ENCODE measurements at regions not wholly inside any gene's neighbourhood (a gene's known extent, or its start where the extent isn't known, plus 50 kb on each side); places are given as distances from the start of the nearest gene placed in this dataset.

DNA sequence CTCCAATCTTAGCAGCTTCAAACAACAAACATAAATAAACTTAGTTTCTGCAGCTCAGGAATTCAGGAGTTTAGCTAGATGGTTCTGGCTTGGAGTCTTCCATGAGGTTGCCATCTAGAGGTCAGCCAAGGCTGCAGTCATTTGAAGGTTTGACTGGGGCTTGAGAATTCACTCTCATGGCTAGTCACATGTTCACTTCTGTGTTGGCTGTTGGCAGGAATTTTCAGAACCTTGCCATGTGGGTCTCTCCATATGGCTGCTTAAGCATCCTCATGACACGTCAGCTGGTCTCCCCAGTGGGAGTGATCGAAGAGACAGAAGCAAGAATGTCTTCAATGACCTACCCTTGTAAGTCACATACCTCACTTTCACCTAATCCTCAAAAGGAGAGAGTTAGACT, 269.2 kb upstream of the CNTN3 start:
- Histone ChIP-seq H3K27me3 (ENCODE audit: control insufficient read depth in 4 of 4, insufficient read depth in 4 of 4, low read length in 3 of 4) (no peaks in the 10 kb centered on the region), H3K9me3 (ENCODE audit: control insufficient read depth in 4 of 4, low read length in 3 of 4) (no peaks in the 10 kb centered on the region), H3K9ac (ENCODE audit: low read depth in 1 of 2, low read length in 2 of 2) (no peak overlapping the region), H3K4me3 (ENCODE audit: low read depth in 1 of 3, low read length in 3 of 3) (no peak overlapping the region), H3K36me3 (ENCODE audit: control insufficient read depth in 4 of 4, insufficient read depth in 3 of 4, low read depth in 1 of 4, low read length in 3 of 4) (no peaks in the 10 kb centered on the region), H3K4me1 (ENCODE audit: control insufficient read depth in 4 of 4, insufficient read depth in 4 of 4, low read length in 3 of 4) (no peaks in the 10 kb centered on the region), H3K27ac (ENCODE audit: low read depth in 1 of 2, low read length in 2 of 2) (no peak overlapping the region)
- TF ChIP-seq, protein P1, sequence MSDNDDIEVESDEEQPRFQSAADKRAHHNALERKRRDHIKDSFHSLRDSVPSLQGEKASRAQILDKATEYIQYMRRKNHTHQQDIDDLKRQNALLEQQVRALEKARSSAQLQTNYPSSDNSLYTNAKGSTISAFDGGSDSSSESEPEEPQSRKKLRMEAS (IDR thresholded peaks at IDR 0.05) = no peak
- TF ChIP-seq NR2F2 (IDR thresholded peaks at IDR 0.05) (no peak), EGR1 (IDR thresholded peaks at IDR 0.05; ENCODE audit: low read depth in 2 of 2) (no peak), RAD21 (IDR thresholded peaks at IDR 0.05) (peak; percentile 61 to 68), TAF1 (conservative IDR thresholded peaks at IDR 0.05) (no peak)
- TF ChIP-seq, protein P2, sequence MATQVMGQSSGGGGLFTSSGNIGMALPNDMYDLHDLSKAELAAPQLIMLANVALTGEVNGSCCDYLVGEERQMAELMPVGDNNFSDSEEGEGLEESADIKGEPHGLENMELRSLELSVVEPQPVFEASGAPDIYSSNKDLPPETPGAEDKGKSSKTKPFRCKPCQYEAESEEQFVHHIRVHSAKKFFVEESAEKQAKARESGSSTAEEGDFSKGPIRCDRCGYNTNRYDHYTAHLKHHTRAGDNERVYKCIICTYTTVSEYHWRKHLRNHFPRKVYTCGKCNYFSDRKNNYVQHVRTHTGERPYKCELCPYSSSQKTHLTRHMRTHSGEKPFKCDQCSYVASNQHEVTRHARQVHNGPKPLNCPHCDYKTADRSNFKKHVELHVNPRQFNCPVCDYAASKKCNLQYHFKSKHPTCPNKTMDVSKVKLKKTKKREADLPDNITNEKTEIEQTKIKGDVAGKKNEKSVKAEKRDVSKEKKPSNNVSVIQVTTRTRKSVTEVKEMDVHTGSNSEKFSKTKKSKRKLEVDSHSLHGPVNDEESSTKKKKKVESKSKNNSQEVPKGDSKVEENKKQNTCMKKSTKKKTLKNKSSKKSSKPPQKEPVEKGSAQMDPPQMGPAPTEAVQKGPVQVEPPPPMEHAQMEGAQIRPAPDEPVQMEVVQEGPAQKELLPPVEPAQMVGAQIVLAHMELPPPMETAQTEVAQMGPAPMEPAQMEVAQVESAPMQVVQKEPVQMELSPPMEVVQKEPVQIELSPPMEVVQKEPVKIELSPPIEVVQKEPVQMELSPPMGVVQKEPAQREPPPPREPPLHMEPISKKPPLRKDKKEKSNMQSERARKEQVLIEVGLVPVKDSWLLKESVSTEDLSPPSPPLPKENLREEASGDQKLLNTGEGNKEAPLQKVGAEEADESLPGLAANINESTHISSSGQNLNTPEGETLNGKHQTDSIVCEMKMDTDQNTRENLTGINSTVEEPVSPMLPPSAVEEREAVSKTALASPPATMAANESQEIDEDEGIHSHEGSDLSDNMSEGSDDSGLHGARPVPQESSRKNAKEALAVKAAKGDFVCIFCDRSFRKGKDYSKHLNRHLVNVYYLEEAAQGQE (IDR thresholded peaks at IDR 0.05) = no peak
- TF ChIP-seq, protein P3, sequence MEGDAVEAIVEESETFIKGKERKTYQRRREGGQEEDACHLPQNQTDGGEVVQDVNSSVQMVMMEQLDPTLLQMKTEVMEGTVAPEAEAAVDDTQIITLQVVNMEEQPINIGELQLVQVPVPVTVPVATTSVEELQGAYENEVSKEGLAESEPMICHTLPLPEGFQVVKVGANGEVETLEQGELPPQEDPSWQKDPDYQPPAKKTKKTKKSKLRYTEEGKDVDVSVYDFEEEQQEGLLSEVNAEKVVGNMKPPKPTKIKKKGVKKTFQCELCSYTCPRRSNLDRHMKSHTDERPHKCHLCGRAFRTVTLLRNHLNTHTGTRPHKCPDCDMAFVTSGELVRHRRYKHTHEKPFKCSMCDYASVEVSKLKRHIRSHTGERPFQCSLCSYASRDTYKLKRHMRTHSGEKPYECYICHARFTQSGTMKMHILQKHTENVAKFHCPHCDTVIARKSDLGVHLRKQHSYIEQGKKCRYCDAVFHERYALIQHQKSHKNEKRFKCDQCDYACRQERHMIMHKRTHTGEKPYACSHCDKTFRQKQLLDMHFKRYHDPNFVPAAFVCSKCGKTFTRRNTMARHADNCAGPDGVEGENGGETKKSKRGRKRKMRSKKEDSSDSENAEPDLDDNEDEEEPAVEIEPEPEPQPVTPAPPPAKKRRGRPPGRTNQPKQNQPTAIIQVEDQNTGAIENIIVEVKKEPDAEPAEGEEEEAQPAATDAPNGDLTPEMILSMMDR (IDR thresholded peaks at IDR 0.05; ENCODE audit: low read depth, low read length, missing input control) = peak; percentile 22
- DNase-seq (ENCODE audit: low spot score) = no peak
- WGBS = 63% methylated on average over 2 of the region's 2 CpGs

DNA sequence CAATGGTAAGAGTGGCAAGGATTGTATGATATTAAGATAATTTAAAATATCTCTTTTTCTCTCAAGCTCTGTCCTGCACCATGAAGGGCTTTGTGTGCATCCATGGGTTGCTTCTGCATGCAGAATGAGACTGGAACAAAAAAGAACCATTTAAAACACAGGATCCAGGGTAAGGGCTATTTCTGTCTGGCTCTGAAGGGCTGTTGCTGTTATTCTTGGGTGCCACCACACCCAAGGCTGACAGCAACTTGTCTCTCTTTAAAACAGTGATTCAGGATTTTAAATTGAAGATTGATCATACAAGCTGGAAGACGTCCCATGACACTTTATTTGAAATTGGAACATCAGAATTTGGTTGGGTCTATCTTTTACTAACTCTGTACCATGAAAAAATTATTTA, 268.8 kb upstream of the CNTN3 start:
- no peak for DNase-seq (ENCODE audit: low spot score)
- no peaks in the 10 kb centered on the region for H3K36me3 ChIP-seq (ENCODE audit: control insufficient read depth in 4 of 4, insufficient read depth in 3 of 4, low read depth in 1 of 4, low read length in 3 of 4)
- WGBS = 51% methylated on average over 1 of the region's 1 CpG

More for the DNA sequence above, 268.8 kb upstream of the CNTN3 start:
- TF ChIP-seq RXRA (IDR thresholded peaks at IDR 0.05) = no peak
- no peak for TF ChIP-seq HNF4G (IDR thresholded peaks at IDR 0.05)
- TF ChIP-seq, protein P3 (IDR thresholded peaks at IDR 0.05; ENCODE audit: low read depth, low read length, missing input control) = no peak
- TF ChIP-seq RAD21 (IDR thresholded peaks at IDR 0.05) = no peak
- TF ChIP-seq NR2F2 (IDR thresholded peaks at IDR 0.05) = no peak
- TF ChIP-seq EGR1 (IDR thresholded peaks at IDR 0.05; ENCODE audit: low read depth in 2 of 2) = no peak
- TF ChIP-seq GABPA (IDR thresholded peaks at IDR 0.05 in 1 of 2, conservative IDR thresholded peaks at IDR 0.05 in 1 of 2) = no peak
- no peak for TF ChIP-seq FOXA2 (IDR thresholded peaks at IDR 0.05)
- TF ChIP-seq TAF1 (conservative IDR thresholded peaks at IDR 0.05) = no peak
- TF ChIP-seq, protein P1 (IDR thresholded peaks at IDR 0.05) = no peak
- TF ChIP-seq SP1 (IDR thresholded peaks at IDR 0.05) = no peak
- no peak for TF ChIP-seq HNF4A (conservative IDR thresholded peaks at IDR 0.05)
- TF ChIP-seq, protein P2 (IDR thresholded peaks at IDR 0.05) = no peak
- TF ChIP-seq FOXA1 (IDR thresholded peaks at IDR 0.05) = no peak
- no peaks in the 10 kb centered on the region for H3K4me1 ChIP-seq (ENCODE audit: control insufficient read depth in 4 of 4, insufficient read depth in 4 of 4, low read length in 3 of 4)
- no peak overlapping the region for H3K27ac ChIP-seq (ENCODE audit: low read depth in 1 of 2, low read length in 2 of 2)
- H3K27me3 ChIP-seq (ENCODE audit: control insufficient read depth in 4 of 4, insufficient read depth in 4 of 4, low read length in 3 of 4) = no peaks in the 10 kb centered on the region
- H3K4me3 ChIP-seq (ENCODE audit: low read depth in 1 of 3, low read length in 3 of 3) = no peak overlapping the region
- H3K9me3 ChIP-seq (ENCODE audit: control insufficient read depth in 4 of 4, low read length in 3 of 4) = no peaks in the 10 kb centered on the region
- no peak overlapping the region for H3K9ac ChIP-seq (ENCODE audit: low read depth in 1 of 2, low read length in 2 of 2)

All from liver (tissue), 8 donors.